Motor neuron (in vitro differentiated cells): ENCODE measurements at regions not wholly inside any gene's neighbourhood (a gene's known extent, or its start where the extent isn't known, plus 50 kb on each side); places are given as distances from the start of the nearest gene placed in this dataset.
"Not testable (repeated sequence)": the region's sequence is repeated elsewhere in the genome, so short reads cannot be mapped to it uniquely, and the experiment has no call there.

Source experiments
- ATAC-seq, 8 experiments: fragments of 200-7000 bp; cut with Tn5 transposase; replicated peaks in 6 of 8; 2 replicates each; pipeline ENCODE4 v1.8.0; 2021; ENCODE audit warnings: mild to moderate bottlenecking in 8 of 8, moderate library complexity in 8 of 8
- H3K27ac ChIP-seq, 2 donors: fragments of 250-450 bp; sonication (Bioruptor Pico); 2 replicates each; pipeline ENCODE4 v1.9.0; 2021; ENCODE audit warnings: antibody characterized with exemption in 2 of 2, mild to moderate bottlenecking in 2 of 2, moderate library complexity in 1 of 2
- H3K4me1 ChIP-seq, 2 donors: fragments of 250-450 bp; sonication (Bioruptor Pico); replicated peaks in 1 of 2; 2 replicates each; pipeline ENCODE4 v1.6.1; 2021; ENCODE audit warnings: antibody characterized with exemption in 2 of 2, mild to moderate bottlenecking in 2 of 2, moderate library complexity in 1 of 2
- H3K4me3 ChIP-seq, 5 donors: fragments of 250-450 bp; sonication (Bioruptor Pico); 2 replicates each; pipeline ENCODE4 v1.9.0; 2021; ENCODE audit warnings: antibody characterized with exemption in 5 of 5, mild to moderate bottlenecking in 5 of 5, moderate library complexity in 4 of 5
- WGBS, 10 experiments: fragments of 450-650 bp; shearing (Covaris generic); methylation state at CpG; one replicate each; pipeline ENCODE4 v1.0.0; 2022; 5-methylcytosine and 5-hydroxymethylcytosine counted together
- in situ Hi-C, 9 experiments: fragments of 400-800 bp; cut with MboI; loops; one replicate each; pipeline ENCODE4 v1.15.0; 2021; ENCODE audit warnings: low sequenced_read_pairs in 9 of 9, low pct_unique_long_range_greater_than_20kb in 2 of 9; ENCODE audit not compliant: unreplicated experiment in 9 of 9

DNA sequence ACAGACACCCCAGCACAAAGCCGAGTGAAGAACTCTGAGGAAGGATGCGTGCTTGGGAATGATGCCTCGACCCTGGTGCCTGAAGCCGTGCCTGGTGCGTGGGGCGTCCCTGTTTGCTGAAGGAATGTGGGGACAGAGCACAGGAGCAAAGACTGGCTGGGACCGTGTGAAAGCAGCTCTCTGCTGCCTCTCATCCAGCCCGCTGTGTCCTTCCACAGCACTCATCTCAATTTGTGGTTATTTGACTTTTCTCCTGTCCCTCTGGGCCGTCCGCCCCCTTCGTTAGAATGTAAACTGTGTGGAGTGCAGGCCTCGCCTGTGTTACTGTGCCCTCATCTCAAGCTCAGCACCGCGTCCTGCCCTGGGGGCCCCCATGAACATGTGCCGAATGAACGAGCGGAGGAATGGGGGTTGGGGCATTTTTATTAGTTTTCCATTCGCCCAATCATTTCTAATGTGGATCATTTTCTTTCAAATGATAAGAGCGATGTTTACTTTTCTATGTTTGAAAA, 155.5 kb downstream of the NPIPB11 start:
- H3K27ac ChIP-seq, H3K4me3 ChIP-seq, ATAC-seq, H3K4me1 ChIP-seq, in situ Hi-C loops: not testable (repeated sequence)
- WGBS, 10 experiments: 75 to 77% methylated on average over 2 to 7 of the region's 19 CpGs; no CpG with 5 or more reads in 8 of the 10 experiments

DNA sequence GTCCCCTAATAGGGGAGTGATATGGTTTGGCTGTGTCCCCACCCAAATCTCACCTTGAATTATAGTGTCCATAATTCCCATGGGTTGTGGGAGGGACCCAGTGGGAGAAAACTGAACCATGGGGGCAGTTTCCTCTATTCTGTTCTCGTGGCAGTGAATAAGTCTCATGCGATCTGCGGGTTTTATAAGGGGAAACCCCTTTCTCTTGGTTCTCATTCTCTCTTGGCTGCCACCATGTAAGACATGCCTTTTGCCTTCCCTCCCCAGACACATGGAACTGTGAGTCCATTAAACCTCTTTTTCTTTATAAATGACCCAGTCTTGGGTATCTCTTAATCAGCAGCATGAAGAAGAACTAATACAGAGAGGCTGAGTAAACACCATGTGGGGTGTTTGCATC, 156.0 kb downstream of the NPIPB11 start:
- WGBS, 10 experiments: 60% methylated on average over 1 of the region's 3 CpGs; no CpG with 5 or more reads in 9 of the 10 experiments
- H3K4me3 ChIP-seq, ATAC-seq, H3K4me1 ChIP-seq, H3K27ac ChIP-seq, in situ Hi-C loops: not testable (repeated sequence)

GRCh38 chr16:29248940-29249318, 157.6 kb downstream of the NPIPB11 start:
- H3K4me3 ChIP-seq, in situ Hi-C loops, H3K27ac ChIP-seq, H3K4me1 ChIP-seq, ATAC-seq: not testable (repeated sequence)
- WGBS, 10 experiments: 80 to 100% (median 90%) methylated on average over 1 to 2 of the region's 8 CpGs; no CpG with 5 or more reads in 5 of the 10 experiments

DNA sequence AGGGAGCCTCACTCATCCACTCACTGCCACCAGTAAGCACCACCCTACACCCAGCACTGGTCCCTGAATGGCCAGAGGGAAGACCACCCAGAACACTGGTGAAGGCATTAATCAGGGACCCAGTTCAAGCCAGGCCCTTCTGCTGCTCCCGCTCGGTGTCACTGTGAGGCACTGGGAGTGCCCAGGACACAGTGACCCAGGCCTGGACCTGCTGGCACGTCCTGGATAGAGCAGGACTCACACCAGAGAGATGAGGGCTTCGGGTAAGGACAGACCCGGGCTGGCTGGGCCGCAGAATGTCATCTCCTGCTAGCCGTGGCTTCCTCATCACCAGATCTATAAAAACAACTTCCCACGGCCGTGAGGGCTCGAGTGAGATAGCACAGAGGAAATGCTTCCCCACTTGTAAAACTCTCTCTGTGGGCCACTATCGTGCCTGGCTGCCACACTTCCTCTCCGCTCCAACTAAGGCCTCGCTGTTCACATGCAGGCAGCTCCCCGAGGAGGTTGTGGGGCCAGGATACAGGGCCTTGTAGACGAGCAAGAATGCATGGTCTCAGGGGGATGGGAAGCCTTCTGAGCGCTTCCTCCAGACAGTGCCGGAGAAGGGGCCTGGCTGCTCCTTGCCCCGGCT, 158.1 kb downstream of the NPIPB11 start:
- H3K4me1 ChIP-seq, in situ Hi-C loops, H3K27ac ChIP-seq, ATAC-seq, H3K4me3 ChIP-seq: not testable (repeated sequence)
- WGBS, 10 experiments: 76 to 100% (median 83%) methylated on average over 1 to 4 of the region's 18 CpGs; no CpG with 5 or more reads in 7 of the 10 experiments

- H3K4me1 ChIP-seq, H3K4me3 ChIP-seq, H3K27ac ChIP-seq, in situ Hi-C loops, ATAC-seq: not testable (repeated sequence)
- 44 to 100% (median 78%) methylated on average over 1 to 4 of the region's 5 CpGs; no CpG with 5 or more reads in 6 of the 10 experiments for WGBS, 10 experiments
Measured at GRCh38 chr16:29246091-29246490, 160.4 kb downstream of the NPIPB11 start.

GRCh38 chr16:29237971-29238370, 168.5 kb downstream of the NPIPB11 start:
- in situ Hi-C loops: no loop called here
- Histone ChIP-seq H3K27ac (no peak overlapping the region), H3K4me3 (no peak overlapping the region), H3K4me1 (no peaks in the 10 kb centered on the region)
- no peak for ATAC-seq
- 67 to 100% (median 85%) methylated on average over 1 to 5 of the region's 7 CpGs; no CpG with 5 or more reads in 5 of the 10 experiments for whole genome bisulfite sequencing, 10 experiments

GRCh38 chr16:29237495-29237894, 169.0 kb downstream of the NPIPB11 start:
- in situ Hi-C loops, ATAC-seq, H3K4me3 ChIP-seq, H3K27ac ChIP-seq, H3K4me1 ChIP-seq: not testable (repeated sequence)
- no CpG with 5 or more reads among the region's 15 CpGs for WGBS, 10 experiments

DNA sequence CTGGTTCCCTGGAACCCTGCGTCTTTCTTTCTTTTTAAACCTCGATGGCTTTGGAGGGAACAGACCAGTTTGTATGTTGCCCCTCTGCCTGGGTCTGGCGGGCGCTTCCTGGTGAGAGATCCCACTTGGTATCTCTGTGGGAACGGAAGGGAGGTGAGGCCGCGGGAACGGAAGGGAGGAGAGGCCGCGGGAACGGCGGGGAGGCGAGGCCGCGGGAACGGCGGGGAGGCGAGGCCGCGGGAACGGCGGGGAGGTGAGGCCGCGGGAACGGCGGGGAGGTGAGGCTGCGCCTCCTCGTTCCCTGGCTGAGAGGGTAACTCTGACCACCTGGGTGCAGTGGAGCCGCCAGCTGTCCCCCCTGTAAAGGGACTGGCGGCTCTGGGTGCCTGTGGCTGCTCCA, 169.5 kb downstream of the NPIPB11 start:
- ATAC-seq, in situ Hi-C loops: not testable (repeated sequence)

GRCh38 chr16:29235836-29236370, 170.6 kb downstream of the NPIPB11 start:
- H3K4me1 ChIP-seq, H3K27ac ChIP-seq, ATAC-seq, in situ Hi-C loops, H3K4me3 ChIP-seq: not testable (repeated sequence)
- 75 to 100% (median 80%) methylated on average over 1 to 6 of the region's 16 CpGs; no CpG with 5 or more reads in 7 of the 10 experiments for WGBS, 10 experiments

More for the DNA sequence above, 169.5 kb downstream of the NPIPB11 start:
- H3K27ac ChIP-seq, H3K4me1 ChIP-seq, H3K4me3 ChIP-seq: not testable (repeated sequence)
- WGBS, 10 experiments: no CpG with 5 or more reads among the region's 30 CpGs

GRCh38 chr16:29234536-29235275, 171.8 kb downstream of the NPIPB11 start:
- WGBS, 10 experiments: 81% methylated on average over 3 of the region's 21 CpGs; no CpG with 5 or more reads in 9 of the 10 experiments

DNA sequence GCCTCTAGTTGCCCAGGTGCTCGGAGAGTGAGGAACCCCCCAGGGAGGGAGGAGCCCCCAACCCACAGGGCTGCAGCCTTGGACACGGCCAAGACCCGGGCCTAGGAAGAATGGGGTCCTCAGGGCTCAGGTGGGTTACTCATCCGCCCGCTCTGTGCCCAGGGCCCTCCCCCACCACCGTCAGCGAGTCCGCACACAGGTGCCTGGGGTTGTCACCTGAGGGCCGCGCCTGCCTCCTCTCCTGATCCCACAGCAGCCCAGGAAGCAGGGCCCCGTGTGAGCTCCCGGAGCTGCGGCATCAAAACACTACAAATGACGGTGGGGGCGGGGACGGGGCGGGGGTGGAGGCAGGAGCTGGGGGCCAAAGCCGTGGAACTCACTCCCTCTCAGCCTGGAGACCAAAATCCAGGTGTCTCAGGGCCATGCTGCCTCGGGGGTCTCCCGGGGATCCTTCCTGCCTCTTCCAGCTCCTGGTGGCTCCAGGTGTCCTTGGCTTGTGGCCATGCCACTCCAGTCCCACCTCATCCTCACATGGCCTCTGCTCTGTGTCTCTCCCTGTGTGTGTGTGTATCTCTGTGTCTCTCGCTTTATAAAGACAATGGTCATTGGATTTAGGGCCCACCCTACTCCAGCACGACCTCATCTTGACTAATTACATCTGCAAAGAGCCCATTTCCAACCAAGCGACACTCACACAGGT, 172.7 kb downstream of the NPIPB11 start:
- in situ Hi-C loops, H3K4me3 ChIP-seq, H3K27ac ChIP-seq, H3K4me1 ChIP-seq, ATAC-seq: not testable (repeated sequence)
- WGBS, 10 experiments: 40 to 100% (median 89%) methylated on average over 1 to 3 of the region's 23 CpGs; no CpG with 5 or more reads in 5 of the 10 experiments

More at GRCh38 chr16:29234536-29235275, 171.8 kb downstream of the NPIPB11 start:
- H3K27ac ChIP-seq, H3K4me1 ChIP-seq, in situ Hi-C loops, H3K4me3 ChIP-seq, ATAC-seq: not testable (repeated sequence)

DNA sequence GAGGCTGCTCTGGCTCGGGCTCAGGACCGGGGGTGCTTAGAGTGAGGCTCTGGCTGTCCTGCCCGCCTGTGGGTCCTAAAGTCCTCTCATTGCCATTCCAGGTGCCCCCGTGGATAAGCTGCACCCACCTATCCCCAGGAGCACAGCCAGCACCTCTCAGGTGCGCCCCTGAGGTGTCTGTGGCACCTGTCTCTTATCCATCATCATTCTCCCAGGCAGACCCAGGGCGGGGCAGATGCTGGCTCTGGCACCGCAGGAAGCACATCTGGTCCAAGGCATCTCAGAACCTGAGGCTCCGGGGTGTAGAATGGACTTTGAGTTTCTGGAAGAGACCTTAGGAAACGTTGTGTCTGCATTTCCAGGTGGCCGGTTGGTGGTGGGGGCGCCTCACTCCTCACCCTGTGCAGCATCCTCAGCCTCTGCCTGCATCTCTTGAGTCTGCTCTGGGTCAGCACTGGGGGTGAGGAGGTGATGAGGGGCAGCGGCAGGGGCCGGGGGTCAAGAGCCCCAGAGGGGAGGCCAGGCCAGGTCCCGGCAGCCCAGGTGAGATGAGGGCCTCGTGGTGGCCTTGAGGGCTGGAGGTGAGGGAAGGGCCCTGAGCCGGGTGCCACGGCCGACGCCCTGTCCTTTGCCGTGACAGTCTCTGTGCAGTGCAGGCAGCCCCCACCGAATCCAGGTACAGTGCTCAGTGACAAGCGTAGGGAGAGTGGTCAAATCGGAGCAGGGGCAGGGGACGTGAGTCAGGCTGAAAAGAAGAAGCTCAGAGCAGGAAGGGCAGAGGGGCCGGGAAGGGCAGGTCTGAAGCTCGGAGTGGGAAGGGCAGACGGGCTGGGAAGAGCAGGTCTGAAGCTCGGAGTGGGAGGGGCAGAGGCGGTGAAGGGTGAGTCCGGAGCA, 173.5 kb downstream of the NPIPB11 start:
- ATAC-seq: no peak
- Histone ChIP-seq H3K4me3 (no peak overlapping the region), H3K4me1 (peaks cover 0 to 4% of the 10 kb centered on the region in 2 donors), H3K27ac (no peak overlapping the region)
- 61 to 78% (median 69%) methylated on average over 2 to 6 of the region's 30 CpGs; no CpG with 5 or more reads in 5 of the 10 experiments for WGBS, 10 experiments
- in situ Hi-C loops: no loop called here
